ENCODE measurements at regions not wholly inside any gene's neighbourhood (a gene's known extent, or its start where the extent isn't known, plus 50 kb on each side); places are given as distances from the start of the nearest gene placed in this dataset.
A peak's percentile ranks its signal among the peaks of the same experiment; 100 is the strongest.

- in situ Hi-C loops (cut with MboI): no loop called here
- Histone ChIP-seq H3K9me3 (replicated peaks; ENCODE audit: control insufficient read depth, insufficient read depth, low read depth, low read length) (0 out of 2 replicates have a peak, but pooled peaks cover 1% of the 10 kb centered on the region), H3K9ac (ENCODE audit: insufficient read depth in 1 of 2, low read depth in 2 of 2, low read length in 2 of 2) (no peak overlapping the region), H3K79me2 (ENCODE audit: control insufficient read depth, insufficient read depth, low read length) (no peaks in the 10 kb centered on the region), H3K36me3 (ENCODE audit: control insufficient read depth, insufficient read depth, low read length) (no peaks in the 10 kb centered on the region), H3K4me1 (replicated peaks in 1 of 2; ENCODE audit: control insufficient read depth in 2 of 2, insufficient read depth in 2 of 2, low read length in 2 of 2) (no peaks in the 10 kb centered on the region), H3K27me3 (ENCODE audit: control insufficient read depth in 2 of 2, insufficient read depth in 2 of 2, low read length in 2 of 2) (peaks cover 0 to 12% of the 10 kb centered on the region in 2 experiments; a peak in 3 of 5 replicates), H3K9me1 (ENCODE audit: control insufficient read depth, insufficient read depth, low read length) (no peaks in the 10 kb centered on the region), H3K4me2 (ENCODE audit: insufficient read depth, low read length) (no peak overlapping the region), H3K27ac (ENCODE audit: extremely low read depth, low read depth, low read length) (no peak overlapping the region), H3K4me3 (no peak overlapping the region), H4K20me1 (replicated peaks; ENCODE audit: control insufficient read depth, insufficient read depth, low read length) (no peaks in the 10 kb centered on the region), H2AFZ (ENCODE audit: low read depth, low read length) (no peak overlapping the region)
- DNase-seq (ENCODE audit: extremely low read depth in 1 of 4, low spot score in 3 of 4) (peak in 1 of 4 experiments; percentile 14), FAIRE-seq (no peak), ATAC-seq (no peak)
- ChIA-PET CTCF (ENCODE audit: low intra/inter-chr PET ratio) (no interaction called here), POLR2A (interaction anchor here (1.1 kb wide), 1 partner anchor 84 kb away, joined by 3 read pairs; no protein-coding TSS in a partner anchor)
- 2% methylated on average over 4 of the region's 4 CpGs for WGBS (ENCODE audit: insufficient coverage, low coverage, missing lambda C conversion rate)
- no TSS peak for BruUV-seq (replicated peaks)
- intact Hi-C loops (cut with micrococcal nuclease): no loop called here
- peak; percentile 83 for TF ChIP-seq HMBOX1 (IDR thresholded peaks at IDR 0.05)
- no peak for TF ChIP-seq ID3 (CRISPR knock-in tag; IDR thresholded peaks at IDR 0.05)
- TF ChIP-seq ID3 (tag; IDR thresholded peaks at IDR 0.05): peak; percentile 95
- TF ChIP-seq ARID1B (IDR thresholded peaks at IDR 0.05): peak; percentile 34; the same call in 1 of the 2 replicates
- peak; percentile 29; the same call in 1 of the 2 replicates for TF ChIP-seq TAL1 (IDR thresholded peaks at IDR 0.05)
- no peak for TF ChIP-seq MED1 (CRISPR knock-in tag; IDR thresholded peaks at IDR 0.05; ENCODE audit: borderline replicate concordance)
- TF ChIP-seq CBFA2T2 (conservative IDR thresholded peaks at IDR 0.05): peak; percentile 44
- TF ChIP-seq ELF2 (CRISPR knock-in tag; IDR thresholded peaks at IDR 0.05): no peak
- TF ChIP-seq KDM1A (IDR thresholded peaks at IDR 0.05): peak; percentile 56 to 63
- 0 out of 2 replicates have a peak, but pooled peaks have one; percentile 19 for TF ChIP-seq CREM (IDR thresholded peaks at IDR 0.05; ENCODE audit: low read depth)
- no peak for TF ChIP-seq BCLAF1 (IDR thresholded peaks at IDR 0.05; ENCODE audit: borderline replicate concordance in 1 of 2, control insufficient read depth in 1 of 2, low read depth in 2 of 2, low read length in 1 of 2)
- TF ChIP-seq CBFA2T3 (IDR thresholded peaks at IDR 0.05): peak; percentile 69
- TF ChIP-seq SOX6 (IDR thresholded peaks at IDR 0.05): peak; percentile 67; the same call in 1 of the 2 replicates
- no peak for TF ChIP-seq XRCC3 (IDR thresholded peaks at IDR 0.05)
- no peak for TF ChIP-seq CBX8 (IDR thresholded peaks at IDR 0.05; ENCODE audit: borderline replicate concordance, extremely low read depth, low read depth, low read length, poor library complexity, severe bottlenecking)
- no peak for TF ChIP-seq JUN (IDR thresholded peaks at IDR 0.05; ENCODE audit: borderline replicate concordance, low read depth, low read length)
- TF ChIP-seq JUN (CRISPR knock-in tag; IDR thresholded peaks at IDR 0.05; ENCODE audit: borderline replicate concordance): no peak
- TF ChIP-seq ZNF277 (CRISPR knock-in tag; IDR thresholded peaks at IDR 0.05; ENCODE audit: borderline replicate concordance): no peak
These were observed 83.3 kb upstream of the TSC22D2 start for GRCh38 chr3:150324788-150325187.
